ENCODE measurements at regions not wholly inside any gene's neighbourhood (a gene's known extent, or its start where the extent isn't known, plus 50 kb on each side); places are given as distances from the start of the nearest gene placed in this dataset.

- H3K27ac Mint-ChIP-seq (ENCODE audit: unreplicated experiment), result no peak overlapping the region
- H3K4me3 Mint-ChIP-seq (ENCODE audit: unreplicated experiment), result no peak overlapping the region
- TF ChIP-seq, protein P1, sequence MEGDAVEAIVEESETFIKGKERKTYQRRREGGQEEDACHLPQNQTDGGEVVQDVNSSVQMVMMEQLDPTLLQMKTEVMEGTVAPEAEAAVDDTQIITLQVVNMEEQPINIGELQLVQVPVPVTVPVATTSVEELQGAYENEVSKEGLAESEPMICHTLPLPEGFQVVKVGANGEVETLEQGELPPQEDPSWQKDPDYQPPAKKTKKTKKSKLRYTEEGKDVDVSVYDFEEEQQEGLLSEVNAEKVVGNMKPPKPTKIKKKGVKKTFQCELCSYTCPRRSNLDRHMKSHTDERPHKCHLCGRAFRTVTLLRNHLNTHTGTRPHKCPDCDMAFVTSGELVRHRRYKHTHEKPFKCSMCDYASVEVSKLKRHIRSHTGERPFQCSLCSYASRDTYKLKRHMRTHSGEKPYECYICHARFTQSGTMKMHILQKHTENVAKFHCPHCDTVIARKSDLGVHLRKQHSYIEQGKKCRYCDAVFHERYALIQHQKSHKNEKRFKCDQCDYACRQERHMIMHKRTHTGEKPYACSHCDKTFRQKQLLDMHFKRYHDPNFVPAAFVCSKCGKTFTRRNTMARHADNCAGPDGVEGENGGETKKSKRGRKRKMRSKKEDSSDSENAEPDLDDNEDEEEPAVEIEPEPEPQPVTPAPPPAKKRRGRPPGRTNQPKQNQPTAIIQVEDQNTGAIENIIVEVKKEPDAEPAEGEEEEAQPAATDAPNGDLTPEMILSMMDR (IDR thresholded peaks at IDR 0.05; ENCODE audit: partially characterized antibody, unreplicated experiment), result no peak
- peaks cover 4% of the 10 kb centered on the region for H3K9me3 Mint-ChIP-seq (ENCODE audit: unreplicated experiment)
- H3K27me3 Mint-ChIP-seq (ENCODE audit: unreplicated experiment), result no peaks in the 10 kb centered on the region
- H3K4me1 Mint-ChIP-seq (ENCODE audit: low read depth, unreplicated experiment), result peaks cover 2% of the 10 kb centered on the region
- no peak for DNase-seq
- H3K36me3 Mint-ChIP-seq (ENCODE audit: unreplicated experiment), result peaks cover 9% of the 10 kb centered on the region
Observed at GRCh38 chr20:61130156-61130555, 121.9 kb upstream of the CDH4 start.

DNA sequence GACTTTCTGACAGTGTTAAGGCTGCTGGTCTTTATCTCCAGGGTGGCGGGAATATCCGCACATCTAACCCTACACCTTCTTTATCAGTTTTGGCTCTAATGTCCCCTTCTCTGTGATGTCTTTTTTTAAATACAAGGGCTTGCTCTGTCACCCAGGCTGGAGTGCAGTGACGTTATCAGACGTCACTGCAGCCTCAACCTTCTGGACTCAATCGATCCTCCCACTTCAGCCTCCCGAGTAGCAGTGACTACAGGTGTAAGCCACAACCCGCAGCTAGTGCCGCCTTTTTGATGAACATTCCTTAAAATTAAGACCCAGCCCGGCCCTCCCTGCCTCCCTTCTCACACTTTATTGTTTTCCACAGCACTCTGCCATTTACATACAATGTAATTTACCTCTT lies 120.1 kb upstream of the CDH4 start:
- Mint-ChIP-seq H3K4me3 (ENCODE audit: unreplicated experiment) (no peak overlapping the region), H3K4me1 (ENCODE audit: low read depth, unreplicated experiment) (peaks cover 7% of the 10 kb centered on the region), H3K27me3 (ENCODE audit: unreplicated experiment) (no peaks in the 10 kb centered on the region), H3K36me3 (ENCODE audit: unreplicated experiment) (peaks cover 9% of the 10 kb centered on the region), H3K27ac (ENCODE audit: unreplicated experiment) (no peak overlapping the region), H3K9me3 (ENCODE audit: unreplicated experiment) (peaks cover 4% of the 10 kb centered on the region)
- DNase-seq, result no peak
- TF ChIP-seq, protein P1 (IDR thresholded peaks at IDR 0.05; ENCODE audit: partially characterized antibody, unreplicated experiment), result no peak

DNA sequence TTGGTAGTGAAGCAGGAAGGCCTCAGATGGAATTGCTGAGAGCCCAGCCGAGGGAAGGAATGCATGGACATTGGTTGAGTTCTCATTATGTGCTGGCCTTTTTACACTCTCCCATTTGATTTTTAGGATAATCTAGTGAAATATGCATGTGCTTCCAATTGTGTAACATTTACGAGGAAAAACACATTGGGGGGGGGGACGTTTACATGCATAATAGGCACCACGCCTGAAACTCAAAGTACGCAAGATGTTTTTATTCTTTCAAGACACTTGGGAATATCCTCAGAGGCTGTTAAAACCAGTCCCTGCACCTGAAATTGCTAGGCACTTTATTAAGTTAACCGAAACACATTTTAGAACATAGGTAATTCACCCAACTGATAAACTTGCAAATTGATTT lies 118.5 kb upstream of the CDH4 start:
- TF ChIP-seq, protein P1 (IDR thresholded peaks at IDR 0.05; ENCODE audit: partially characterized antibody, unreplicated experiment), result no peak
- Mint-ChIP-seq H3K4me3 (ENCODE audit: unreplicated experiment) (no peak overlapping the region), H3K4me1 (ENCODE audit: low read depth, unreplicated experiment) (peaks cover 7% of the 10 kb centered on the region), H3K36me3 (ENCODE audit: unreplicated experiment) (peaks cover 9% of the 10 kb centered on the region), H3K27ac (ENCODE audit: unreplicated experiment) (no peak overlapping the region), H3K27me3 (ENCODE audit: unreplicated experiment) (no peaks in the 10 kb centered on the region), H3K9me3 (ENCODE audit: unreplicated experiment) (peaks cover 4% of the 10 kb centered on the region)
- DNase-seq, result no peak

- Mint-ChIP-seq H3K27me3 (ENCODE audit: unreplicated experiment) (no peaks in the 10 kb centered on the region), H3K9me3 (ENCODE audit: unreplicated experiment) (peaks cover 4% of the 10 kb centered on the region), H3K4me3 (ENCODE audit: unreplicated experiment) (no peak overlapping the region), H3K4me1 (ENCODE audit: low read depth, unreplicated experiment) (peaks cover 7% of the 10 kb centered on the region), H3K36me3 (ENCODE audit: unreplicated experiment) (peaks cover 9% of the 10 kb centered on the region), H3K27ac (ENCODE audit: unreplicated experiment) (no peak overlapping the region)
- TF ChIP-seq, protein P1 (IDR thresholded peaks at IDR 0.05; ENCODE audit: partially characterized antibody, unreplicated experiment), result no peak
- no peak for DNase-seq
Observed at GRCh38 chr20:61134296-61135030, 117.6 kb upstream of the CDH4 start.

GRCh38 chr20:61135266-61135665 lies 116.8 kb upstream of the CDH4 start:
- Mint-ChIP-seq H3K4me1 (ENCODE audit: low read depth, unreplicated experiment) (peaks cover 7% of the 10 kb centered on the region), H3K27me3 (ENCODE audit: unreplicated experiment) (no peaks in the 10 kb centered on the region), H3K36me3 (ENCODE audit: unreplicated experiment) (peaks cover 9% of the 10 kb centered on the region), H3K9me3 (ENCODE audit: unreplicated experiment) (peaks cover 4% of the 10 kb centered on the region), H3K4me3 (ENCODE audit: unreplicated experiment) (no peak overlapping the region), H3K27ac (ENCODE audit: unreplicated experiment) (no peak overlapping the region)
- DNase-seq, result no peak
- TF ChIP-seq, protein P1 (IDR thresholded peaks at IDR 0.05; ENCODE audit: partially characterized antibody, unreplicated experiment), result no peak
